B cell (primary cell): ENCODE measurements at regions not wholly inside any gene's neighbourhood (a gene's known extent, or its start where the extent isn't known, plus 50 kb on each side); places are given as distances from the start of the nearest gene placed in this dataset.

Experiments
- CTCF ChIP-seq: fragments of 200-600 bp; IDR thresholded peaks from one replicate; pipeline ENCODE4 v1.8.0; 2022; ENCODE audit warnings: antibody characterized with exemption, mild to moderate bottlenecking
- EZH2 ChIP-seq: IDR thresholded peaks from 2 replicates; pipeline ENCODE4 v1.6.1; 2012; ENCODE audit warnings: borderline replicate concordance, low read depth, mild to moderate bottlenecking, moderate library complexity, low read length; ENCODE audit not compliant: insufficient read depth, poor library complexity, severe bottlenecking

- TF ChIP-seq CTCF = no peak
- TF ChIP-seq EZH2 = no peak
Observed at GRCh38 chr12:108459149-108459548, 55.9 kb upstream of the FICD start.
